ENCODE measurements at regions not wholly inside any gene's neighbourhood (a gene's known extent, or its start where the extent isn't known, plus 50 kb on each side); places are given as distances from the start of the nearest gene placed in this dataset.

GRCh38 chr15:70195587-70196305, 98.0 kb upstream of the TLE3 start:
- DNase-seq = peak; percentile 25

- no peak for DNase-seq
These were observed 97.5 kb upstream of the TLE3 start for GRCh38 chr15:70195171-70195570.

DNA sequence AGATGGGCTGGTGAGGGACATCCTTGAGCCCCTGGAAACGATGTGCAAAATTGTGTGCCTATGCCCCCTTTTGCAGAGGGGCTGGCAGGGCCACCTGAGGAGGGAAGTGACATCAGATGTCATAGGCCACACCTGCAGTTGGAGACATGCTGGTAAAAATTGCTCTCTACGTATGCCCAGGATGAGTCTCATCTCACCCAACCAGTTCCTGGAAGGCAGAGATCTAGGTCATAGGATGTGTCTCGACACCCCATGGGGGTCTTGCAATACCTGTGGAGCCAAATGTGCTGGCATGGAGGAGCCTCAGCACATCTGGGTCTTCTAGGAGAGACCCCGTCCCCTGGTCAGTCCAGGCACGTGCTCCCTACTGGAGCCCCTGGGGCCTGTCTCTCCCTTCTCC, 96.5 kb upstream of the TLE3 start:
- no peak for DNase-seq

DNA sequence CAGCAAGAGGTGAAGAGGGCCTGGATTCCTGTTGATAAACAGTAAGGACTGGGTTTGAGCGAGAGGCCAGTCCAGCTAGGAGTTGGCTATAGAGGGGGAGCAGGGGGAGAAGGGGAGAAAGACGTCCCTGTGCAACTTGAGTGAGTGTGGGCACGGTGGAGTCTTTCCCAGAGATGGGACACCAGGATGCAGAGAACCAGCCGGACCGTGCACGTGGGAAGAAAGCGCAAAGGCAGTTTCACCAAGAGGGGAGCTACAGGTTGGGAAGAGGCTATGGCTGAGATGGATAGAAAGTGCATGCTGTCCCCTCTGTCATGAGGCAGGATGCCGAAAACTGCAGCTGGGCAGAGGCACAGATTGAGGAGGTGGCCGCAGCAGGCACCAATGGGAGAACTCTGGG, 96.0 kb upstream of the TLE3 start:
- DNase-seq = no peak

GRCh38 chr15:70192490-70192889, 94.8 kb upstream of the TLE3 start:
- no peak for DNase-seq

DNA sequence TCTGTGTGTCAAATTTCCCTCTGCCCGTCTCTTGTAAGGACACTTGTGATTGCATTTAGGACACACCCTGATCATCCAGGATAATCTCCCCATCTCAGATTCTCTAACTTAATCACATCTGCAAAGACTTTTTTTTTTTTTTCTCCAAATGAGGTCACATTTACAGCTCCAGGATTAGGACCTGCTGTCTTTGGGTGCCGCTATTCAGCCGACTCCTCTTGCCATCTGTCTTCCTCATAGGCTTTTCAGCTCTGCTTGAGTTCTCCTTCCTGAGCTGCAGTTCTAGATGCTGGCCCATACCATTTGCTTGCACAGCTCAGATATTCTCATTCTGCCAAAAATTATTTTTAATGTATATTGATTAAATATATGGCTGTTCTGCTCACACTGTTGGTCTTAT, 94.3 kb upstream of the TLE3 start:
- no peak for DNase-seq

- DNase-seq = no peak
These were observed 93.2 kb upstream of the TLE3 start for GRCh38 chr15:70190965-70191364.

- no peak for DNase-seq
These were observed 92.3 kb upstream of the TLE3 start for GRCh38 chr15:70189826-70190695.

DNA sequence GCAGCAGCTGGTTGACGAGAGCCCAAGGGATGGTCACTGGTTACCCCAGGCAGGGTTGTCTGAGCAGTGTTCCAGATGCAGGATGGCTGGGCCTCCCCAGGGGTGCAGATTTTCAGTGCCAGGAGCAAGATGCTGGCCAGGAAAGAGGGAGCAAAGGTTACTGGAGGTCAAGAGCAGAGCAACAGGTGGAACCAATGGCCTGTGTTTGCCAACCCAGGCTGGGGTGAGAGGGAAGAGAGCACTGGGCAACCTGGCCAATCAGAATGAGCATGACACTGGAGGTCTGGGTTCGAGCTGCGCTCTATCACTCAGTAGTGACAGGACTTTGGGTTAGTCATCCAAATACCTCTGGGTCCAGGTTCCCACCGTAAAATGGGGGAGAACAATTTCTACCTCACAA, 90.6 kb upstream of the TLE3 start:
- DNase-seq = no peak

GRCh38 chr15:70187331-70187730, 89.6 kb upstream of the TLE3 start:
- no peak for DNase-seq

- no peak for DNase-seq
These were observed 88.4 kb upstream of the TLE3 start for GRCh38 chr15:70186152-70186551.

- DNase-seq = no peak
These were observed 87.6 kb upstream of the TLE3 start for GRCh38 chr15:70185251-70185711.

GRCh38 chr15:70182858-70183695, 85.4 kb upstream of the TLE3 start:
- no peak for DNase-seq

GRCh38 chr15:70181626-70182255, 84.0 kb upstream of the TLE3 start:
- no peak for DNase-seq

DNA sequence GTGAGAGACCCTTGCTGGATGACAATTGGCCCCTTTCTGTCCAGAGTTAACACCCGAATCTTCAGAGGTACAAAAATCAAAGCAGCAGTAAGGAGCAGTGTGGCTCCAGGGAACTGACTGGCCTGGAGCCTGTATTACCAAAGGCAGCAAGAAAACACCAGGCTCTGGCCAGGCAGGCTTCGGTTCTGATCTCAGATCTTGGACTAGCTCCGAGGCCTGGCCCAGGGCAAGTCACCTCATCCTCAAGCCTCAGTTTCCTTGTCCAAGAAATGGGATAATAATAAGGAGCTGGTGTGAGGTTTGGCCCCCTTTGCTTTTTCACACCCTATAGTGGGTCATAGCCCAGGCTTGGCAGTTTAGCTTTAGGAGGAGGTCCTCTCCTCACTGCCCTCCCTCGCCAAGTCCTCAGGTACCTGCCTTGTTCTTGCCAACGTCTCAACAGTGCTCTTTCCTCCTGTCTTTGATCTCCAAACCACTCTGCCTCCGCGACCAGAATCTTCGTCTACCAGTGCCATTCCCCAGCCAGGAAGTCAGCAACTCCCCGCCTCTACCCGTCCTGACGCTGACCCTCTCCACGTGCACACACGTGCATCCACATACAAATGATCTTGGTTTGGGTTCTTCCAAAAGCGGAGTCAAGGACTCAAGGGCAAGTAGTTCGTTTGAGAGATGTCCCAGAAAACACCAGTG, 82.6 kb upstream of the TLE3 start:
- no peak for DNase-seq

- DNase-seq = no peak
These were observed 81.7 kb upstream of the TLE3 start for GRCh38 chr15:70179309-70179892.

DNA sequence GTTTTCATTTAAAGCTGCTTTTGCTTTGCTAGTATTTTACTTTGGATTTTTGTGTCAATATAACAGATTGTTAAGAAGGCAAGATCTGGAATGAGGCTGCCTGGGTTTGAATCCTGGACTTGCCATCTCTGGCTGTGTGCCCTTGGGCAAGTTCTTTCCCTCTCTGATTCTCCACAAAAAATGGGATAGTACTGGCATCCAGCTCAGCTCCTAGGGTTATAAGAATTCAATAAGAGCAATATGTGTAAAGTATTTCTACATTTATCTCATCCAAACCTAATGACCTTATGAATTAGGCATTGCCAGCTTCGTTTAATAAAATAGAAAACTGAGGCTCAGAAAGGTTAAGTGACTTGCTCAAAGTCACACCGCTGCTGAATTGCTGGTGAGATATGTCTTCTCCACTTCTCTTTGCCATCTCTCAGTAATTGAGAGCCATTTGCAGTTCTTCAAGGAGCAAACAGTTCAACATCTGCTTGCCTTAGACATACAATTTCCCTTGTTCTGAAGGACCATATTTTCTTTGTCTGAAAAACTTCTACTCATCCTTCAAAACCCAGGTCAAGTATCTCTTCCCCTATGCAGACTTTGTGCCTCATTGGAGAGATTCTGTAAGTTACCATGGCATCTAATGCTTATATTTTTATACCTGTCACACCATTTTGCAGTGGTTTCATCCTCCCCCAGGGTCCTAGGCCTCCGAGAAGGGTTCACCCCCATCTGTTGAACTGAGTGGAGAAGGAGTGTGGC, 80.8 kb upstream of the TLE3 start:
- DNase-seq = no peak

GRCh38 chr15:70172566-70173225, 75.0 kb upstream of the TLE3 start:
- no peak for DNase-seq

DNA sequence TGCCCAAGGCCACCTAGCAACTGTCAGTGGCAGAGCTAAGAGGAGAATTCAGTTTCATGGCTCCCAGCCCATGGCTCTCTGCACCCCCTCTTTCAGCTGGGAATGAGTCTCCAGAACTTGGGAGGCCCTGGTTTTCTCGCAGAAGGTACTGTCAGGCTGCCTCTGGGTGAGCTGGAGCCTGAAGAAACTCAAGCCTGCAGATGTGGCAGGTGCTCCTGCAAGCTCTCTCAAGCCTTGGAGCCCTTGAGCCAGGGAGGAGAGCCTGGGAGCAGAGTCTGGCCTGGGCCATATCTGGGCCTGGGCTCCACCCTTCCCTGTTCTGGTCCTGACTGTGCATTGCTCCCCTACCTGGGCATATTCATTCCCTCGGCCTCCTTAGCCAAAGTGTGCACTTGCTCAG, 74.4 kb upstream of the TLE3 start:
- DNase-seq = no peak

DNA sequence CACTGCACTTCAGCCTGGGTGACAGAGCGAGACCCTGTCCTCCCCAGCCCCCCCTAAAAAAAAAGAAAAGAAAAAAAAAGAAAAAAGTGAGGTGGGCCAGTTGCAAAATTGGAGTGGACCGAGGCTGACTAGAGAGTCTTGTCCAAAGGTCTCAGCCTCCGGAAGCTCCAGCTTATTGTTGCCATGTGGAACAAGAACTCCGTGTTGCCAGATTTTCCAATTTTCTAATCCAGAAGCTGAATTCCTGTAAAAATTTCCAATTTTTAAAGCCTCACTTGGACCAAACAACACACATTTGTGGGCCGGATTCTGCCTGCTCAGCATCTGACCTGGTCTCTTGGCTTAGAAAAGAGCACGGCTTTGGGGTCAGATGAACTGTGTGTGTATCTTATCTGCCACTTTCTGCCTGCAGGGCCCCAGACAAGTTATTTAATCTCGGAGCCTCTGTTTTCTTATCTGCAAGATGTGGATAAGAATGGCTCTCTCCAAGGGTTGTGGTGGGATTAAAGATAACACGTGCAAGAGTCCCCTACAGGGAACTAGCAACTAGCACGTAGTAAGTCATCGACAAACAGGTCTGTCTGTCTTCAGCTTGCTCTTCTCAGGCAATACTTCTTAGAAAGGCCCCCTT, 73.7 kb upstream of the TLE3 start:
- no peak for DNase-seq

All from T1000 (cell line).